IPS-15b (cell line): ENCODE measurements at regions not wholly inside any gene's neighbourhood (a gene's known extent, or its start where the extent isn't known, plus 50 kb on each side); places are given as distances from the start of the nearest gene placed in this dataset.
"Not testable (repeated sequence)": the region's sequence is repeated elsewhere in the genome, so short reads cannot be mapped to it uniquely, and the experiment has no call there.

Experiments used
- H3K27me3 ChIP-seq: one replicate; pipeline ENCODE4 v1.6.1; 2013; ENCODE audit warnings: low read length; ENCODE audit not compliant: control insufficient read depth, insufficient read depth
- H3K36me3 ChIP-seq: one replicate; pipeline ENCODE4 v1.6.1; 2013; ENCODE audit warnings: low read length; ENCODE audit not compliant: control insufficient read depth, insufficient read depth
- H3K4me1 ChIP-seq: one replicate; pipeline ENCODE4 v1.6.1; 2013; ENCODE audit warnings: mild to moderate bottlenecking, low read length; ENCODE audit not compliant: control insufficient read depth, insufficient read depth
- H3K4me3 ChIP-seq: one replicate; pipeline ENCODE4 v1.5.1; 2013; ENCODE audit warnings: low read depth, low read length
- H3K9ac ChIP-seq: one replicate; pipeline ENCODE4 v1.6.1; 2013; ENCODE audit warnings: low read depth, mild to moderate bottlenecking, low read length
- H3K9me3 ChIP-seq: one replicate; pipeline ENCODE4 v1.6.1; 2013; ENCODE audit warnings: mild to moderate bottlenecking, low read length; ENCODE audit not compliant: control insufficient read depth, insufficient read depth

GRCh38 chr12:107590413-107590812 is 95.2 kb upstream of the PWP1 start:
- H3K4me1 ChIP-seq = no peaks in the 10 kb centered on the region

GRCh38 chr12:107590814-107591375 is 94.7 kb upstream of the PWP1 start:
- H3K4me1 ChIP-seq = no peaks in the 10 kb centered on the region
- H3K27me3 ChIP-seq = peaks cover 2% of the 10 kb centered on the region
- no peaks in the 10 kb centered on the region for H3K9me3 ChIP-seq
- no peak overlapping the region for H3K9ac ChIP-seq
- no peaks in the 10 kb centered on the region for H3K36me3 ChIP-seq
- no peak overlapping the region for H3K4me3 ChIP-seq

More at GRCh38 chr12:107590413-107590812, 95.2 kb upstream of the PWP1 start:
- Histone ChIP-seq H3K4me3 (no peak overlapping the region), H3K9me3 (no peaks in the 10 kb centered on the region), H3K9ac (no peak overlapping the region), H3K27me3 (peaks cover 2% of the 10 kb centered on the region), H3K36me3 (no peaks in the 10 kb centered on the region)

GRCh38 chr12:107593713-107594381 is 91.8 kb upstream of the PWP1 start:
- Histone ChIP-seq H3K9me3 (no peaks in the 10 kb centered on the region), H3K9ac (no peak overlapping the region), H3K36me3 (no peaks in the 10 kb centered on the region), H3K4me3 (no peak overlapping the region), H3K27me3 (peaks cover 2% of the 10 kb centered on the region), H3K4me1 (no peaks in the 10 kb centered on the region)

- H3K27me3 ChIP-seq = no peaks in the 10 kb centered on the region
- H3K4me1 ChIP-seq = no peaks in the 10 kb centered on the region
- H3K9me3 ChIP-seq = no peaks in the 10 kb centered on the region
- no peak overlapping the region for H3K9ac ChIP-seq
- H3K4me3 ChIP-seq = no peak overlapping the region
- no peaks in the 10 kb centered on the region for H3K36me3 ChIP-seq
Observed at GRCh38 chr12:107594995-107595394, 90.6 kb upstream of the PWP1 start.

- no peak overlapping the region for H3K9ac ChIP-seq
- no peaks in the 10 kb centered on the region for H3K4me1 ChIP-seq
- H3K27me3 ChIP-seq = no peaks in the 10 kb centered on the region
- H3K4me3 ChIP-seq = no peak overlapping the region
- no peaks in the 10 kb centered on the region for H3K9me3 ChIP-seq
- no peaks in the 10 kb centered on the region for H3K36me3 ChIP-seq
Observed at GRCh38 chr12:107597695-107598410, 87.7 kb upstream of the PWP1 start.

- Histone ChIP-seq H3K36me3 (no peaks in the 10 kb centered on the region), H3K27me3 (no peaks in the 10 kb centered on the region), H3K9ac (no peak overlapping the region), H3K4me3 (no peak overlapping the region), H3K9me3 (no peaks in the 10 kb centered on the region), H3K4me1 (no peaks in the 10 kb centered on the region)
Observed at GRCh38 chr12:107598906-107599305, 86.7 kb upstream of the PWP1 start.

- no peak overlapping the region for H3K9ac ChIP-seq
- no peaks in the 10 kb centered on the region for H3K9me3 ChIP-seq
- H3K4me1 ChIP-seq = no peaks in the 10 kb centered on the region
- no peaks in the 10 kb centered on the region for H3K36me3 ChIP-seq
- H3K27me3 ChIP-seq = no peaks in the 10 kb centered on the region
- no peak overlapping the region for H3K4me3 ChIP-seq
Observed at GRCh38 chr12:107600581-107601144, 84.9 kb upstream of the PWP1 start.

- Histone ChIP-seq H3K9me3 (no peaks in the 10 kb centered on the region), H3K9ac (no peak overlapping the region), H3K27me3 (no peaks in the 10 kb centered on the region), H3K4me3 (no peak overlapping the region), H3K36me3 (no peaks in the 10 kb centered on the region), H3K4me1 (no peaks in the 10 kb centered on the region)
Observed at GRCh38 chr12:107602446-107602845, 83.2 kb upstream of the PWP1 start.

GRCh38 chr12:107605293-107605692 is 80.3 kb upstream of the PWP1 start:
- no peak overlapping the region for H3K9ac ChIP-seq
- no peaks in the 10 kb centered on the region for H3K9me3 ChIP-seq
- H3K36me3 ChIP-seq = no peaks in the 10 kb centered on the region
- H3K4me3 ChIP-seq = no peak overlapping the region
- H3K4me1 ChIP-seq = no peaks in the 10 kb centered on the region
- H3K27me3 ChIP-seq = peaks cover 3% of the 10 kb centered on the region

GRCh38 chr12:107607464-107608392 is 77.9 kb upstream of the PWP1 start:
- Histone ChIP-seq H3K4me1 (no peaks in the 10 kb centered on the region), H3K9me3 (no peaks in the 10 kb centered on the region), H3K27me3 (peaks cover 3% of the 10 kb centered on the region)

GRCh38 chr12:107608779-107609178 is 76.8 kb upstream of the PWP1 start:
- not testable (repeated sequence) for H3K4me1 ChIP-seq, H3K4me3 ChIP-seq, H3K36me3 ChIP-seq, H3K27me3 ChIP-seq, H3K9ac ChIP-seq, H3K9me3 ChIP-seq

More at GRCh38 chr12:107607464-107608392, 77.9 kb upstream of the PWP1 start:
- H3K9ac ChIP-seq = no peak overlapping the region
- H3K4me3 ChIP-seq = no peak overlapping the region
- no peaks in the 10 kb centered on the region for H3K36me3 ChIP-seq
